AG04449 (cell line): ENCODE measurements at regions not wholly inside any gene's neighbourhood (a gene's known extent, or its start where the extent isn't known, plus 50 kb on each side); places are given as distances from the start of the nearest gene placed in this dataset.

Experiments used
- CTCF ChIA-PET: fragments of 350-600 bp; formaldehyde crosslinking; extraction: SDS; loops from one replicate; lab custom pipeline; 2021; ENCODE audit warnings: antibody characterized with exemption; lab: Yijun Ruan, JAX
- POLR2A ChIA-PET: fragments of 400-600, 350-600 bp; formaldehyde crosslinking; extraction: SDS; loops from one replicate; lab custom pipeline; 2020; ENCODE audit warnings: antibody characterized with exemption, inconsistent platforms; lab: Yijun Ruan, JAX
- DNase-seq: peaks from one replicate; pipeline ENCODE4 v3.0.0-alpha.2; 2010; ENCODE audit warnings: low read depth, low spot score
- H3K4me3 ChIP-seq: 2 replicates; pipeline ENCODE4 v1.5.1; 2011; ENCODE audit warnings: low read depth, mild to moderate bottlenecking, control low read depth, low read length
- CTCF ChIP-seq: IDR thresholded peaks from one replicate; pipeline ENCODE4 v1.5.1; 2011; ENCODE audit warnings: mild to moderate bottlenecking, moderate library complexity, low read length, control low read depth, inconsistent platforms; ENCODE audit not compliant: insufficient read depth; ENCODE audit errors: missing control alignments

GRCh38 chr5:8314965-8315364 is 446.0 kb downstream of the MTRR start:
- TF ChIP-seq CTCF, result no peak
- CTCF ChIA-PET, result no interaction called here
- POLR2A ChIA-PET, result no interaction called here
- no peak for DNase-seq
- no peak overlapping the region for H3K4me3 ChIP-seq

GRCh38 chr5:8316608-8317280 is 447.8 kb downstream of the MTRR start:
- ChIA-PET CTCF (no interaction called here), POLR2A (no interaction called here)
- H3K4me3 ChIP-seq, result no peak overlapping the region
- DNase-seq, result no peak
- no peak for TF ChIP-seq CTCF

GRCh38 chr5:8317335-8317734 is 448.4 kb downstream of the MTRR start:
- POLR2A ChIA-PET, result no interaction called here
- TF ChIP-seq CTCF, result no peak

GRCh38 chr5:8320244-8320643 is 451.3 kb downstream of the MTRR start:
- POLR2A ChIA-PET, result no interaction called here
- no peak for DNase-seq
- CTCF ChIA-PET, result no interaction called here
- TF ChIP-seq CTCF, result no peak
- no peak overlapping the region for H3K4me3 ChIP-seq

More at GRCh38 chr5:8317335-8317734, 448.4 kb downstream of the MTRR start:
- CTCF ChIA-PET, result interaction anchor here (0.6 kb wide), 1 partner anchor 19 kb away, joined by 3 read pairs; no protein-coding TSS in a partner anchor
- DNase-seq, result no peak
- H3K4me3 ChIP-seq, result no peak overlapping the region

- DNase-seq, result no peak
- ChIA-PET CTCF (no interaction called here), POLR2A (no interaction called here)
- TF ChIP-seq CTCF, result no peak
- H3K4me3 ChIP-seq, result no peak overlapping the region
Observed at GRCh38 chr5:8321272-8321671, 452.3 kb downstream of the MTRR start.

GRCh38 chr5:8322484-8322883 is 453.5 kb downstream of the MTRR start:
- no peak overlapping the region for H3K4me3 ChIP-seq
- no peak for DNase-seq
- TF ChIP-seq CTCF, result no peak
- CTCF ChIA-PET, result no interaction called here
- POLR2A ChIA-PET, result no interaction called here
